ENCODE measurements at regions not wholly inside any gene's neighbourhood (a gene's known extent, or its start where the extent isn't known, plus 50 kb on each side); places are given as distances from the start of the nearest gene placed in this dataset.

DNA sequence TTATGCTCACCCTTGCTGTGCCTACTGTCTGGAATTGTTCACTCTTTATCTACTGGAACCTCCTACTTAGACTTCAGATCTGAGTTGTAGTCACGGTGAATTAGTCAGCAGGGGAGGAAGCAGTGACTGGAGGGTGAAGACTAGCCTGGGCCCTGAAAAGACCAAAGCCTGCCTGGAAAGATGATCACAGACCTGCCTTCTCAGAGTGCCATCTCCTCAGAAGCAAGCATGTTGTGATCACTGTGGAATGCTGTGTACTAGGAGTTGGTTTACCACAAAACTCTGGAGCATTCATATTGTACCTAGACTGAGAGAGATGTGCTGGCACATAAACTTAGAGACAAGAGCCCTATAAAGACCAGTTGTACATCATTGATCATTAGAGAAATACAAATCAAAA lies 100.7 kb upstream of the SCN10A start:
- ATAC-seq (no peak), DNase-seq (no peak)
- H3K36me3 ChIP-seq (ENCODE audit: control insufficient read depth, insufficient read depth, low read length) = no peaks in the 10 kb centered on the region
- no peak overlapping the region for H3K27ac Mint-ChIP-seq
- no peaks in the 10 kb centered on the region for H3K4me1 Mint-ChIP-seq
- H3K27me3 Mint-ChIP-seq (ENCODE audit: low read depth in 2 of 2) = no peaks in the 10 kb centered on the region
- no peaks in the 10 kb centered on the region for H3K9me3 ChIP-seq (ENCODE audit: control insufficient read depth, insufficient read depth, low read length)
- WGBS (ENCODE audit: insufficient coverage) = no CpG with 5 or more reads among the region's 1 CpG
- peaks cover 0 to 2% of the 10 kb centered on the region in 2 donors for H3K9me3 Mint-ChIP-seq
- intact Hi-C loops (cut with micrococcal nuclease) = no loop called here
- H3K27me3 ChIP-seq (ENCODE audit: control insufficient read depth, insufficient read depth, low read length) = no peaks in the 10 kb centered on the region
- no peaks in the 10 kb centered on the region for H3K36me3 Mint-ChIP-seq
- no peak overlapping the region for H3K27ac ChIP-seq (ENCODE audit: low read length)
- H3K4me3 ChIP-seq (ENCODE audit: low read length) = no peak overlapping the region
- H3K4me3 Mint-ChIP-seq = no peak overlapping the region
- no peaks in the 10 kb centered on the region for H3K4me1 ChIP-seq (ENCODE audit: control insufficient read depth, insufficient read depth, low read length)
- TF ChIP-seq, protein P1, sequence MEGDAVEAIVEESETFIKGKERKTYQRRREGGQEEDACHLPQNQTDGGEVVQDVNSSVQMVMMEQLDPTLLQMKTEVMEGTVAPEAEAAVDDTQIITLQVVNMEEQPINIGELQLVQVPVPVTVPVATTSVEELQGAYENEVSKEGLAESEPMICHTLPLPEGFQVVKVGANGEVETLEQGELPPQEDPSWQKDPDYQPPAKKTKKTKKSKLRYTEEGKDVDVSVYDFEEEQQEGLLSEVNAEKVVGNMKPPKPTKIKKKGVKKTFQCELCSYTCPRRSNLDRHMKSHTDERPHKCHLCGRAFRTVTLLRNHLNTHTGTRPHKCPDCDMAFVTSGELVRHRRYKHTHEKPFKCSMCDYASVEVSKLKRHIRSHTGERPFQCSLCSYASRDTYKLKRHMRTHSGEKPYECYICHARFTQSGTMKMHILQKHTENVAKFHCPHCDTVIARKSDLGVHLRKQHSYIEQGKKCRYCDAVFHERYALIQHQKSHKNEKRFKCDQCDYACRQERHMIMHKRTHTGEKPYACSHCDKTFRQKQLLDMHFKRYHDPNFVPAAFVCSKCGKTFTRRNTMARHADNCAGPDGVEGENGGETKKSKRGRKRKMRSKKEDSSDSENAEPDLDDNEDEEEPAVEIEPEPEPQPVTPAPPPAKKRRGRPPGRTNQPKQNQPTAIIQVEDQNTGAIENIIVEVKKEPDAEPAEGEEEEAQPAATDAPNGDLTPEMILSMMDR (IDR thresholded peaks at IDR 0.05) = no peak

DNA sequence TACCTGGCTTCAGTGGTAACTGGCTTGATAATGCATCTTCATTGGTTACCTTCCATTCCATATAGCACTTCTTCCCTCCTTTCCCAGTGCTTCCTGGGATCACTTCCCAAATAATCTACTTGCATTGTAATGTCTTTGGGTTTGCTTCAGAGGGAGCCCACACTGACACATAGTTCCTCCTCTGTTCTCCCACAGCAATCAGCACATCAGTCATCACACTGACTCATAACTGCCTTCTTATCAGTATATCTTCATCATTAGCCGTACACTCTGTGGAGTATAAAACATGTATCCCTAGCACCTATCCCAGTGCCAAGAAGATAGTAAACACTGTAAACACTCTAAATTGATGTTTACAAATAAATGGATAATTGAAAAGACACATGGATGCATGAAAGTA lies 91.4 kb upstream of the SCN10A start:
- no peak overlapping the region for H3K27ac Mint-ChIP-seq
- H3K27ac ChIP-seq (ENCODE audit: low read length) = no peak overlapping the region
- H3K9me3 Mint-ChIP-seq = no peaks in the 10 kb centered on the region
- H3K4me1 ChIP-seq (ENCODE audit: control insufficient read depth, insufficient read depth, low read length) = no peaks in the 10 kb centered on the region
- no peak overlapping the region for H3K4me3 ChIP-seq (ENCODE audit: low read length)
- H3K27me3 ChIP-seq (ENCODE audit: control insufficient read depth, insufficient read depth, low read length) = no peaks in the 10 kb centered on the region
- peaks cover 0 to 5% of the 10 kb centered on the region in 2 donors for H3K27me3 Mint-ChIP-seq (ENCODE audit: low read depth in 2 of 2)
- intact Hi-C loops (cut with micrococcal nuclease) = no loop called here
- WGBS (ENCODE audit: insufficient coverage) = 100% methylated on average over 1 of the region's 1 CpG
- no peaks in the 10 kb centered on the region for H3K36me3 Mint-ChIP-seq
- TF ChIP-seq, protein P1 (IDR thresholded peaks at IDR 0.05) = no peak
- no peaks in the 10 kb centered on the region for H3K9me3 ChIP-seq (ENCODE audit: control insufficient read depth, insufficient read depth, low read length)
- no peak overlapping the region for H3K4me3 Mint-ChIP-seq
- ATAC-seq = no peak
- no peaks in the 10 kb centered on the region for H3K4me1 Mint-ChIP-seq
- no peaks in the 10 kb centered on the region for H3K36me3 ChIP-seq (ENCODE audit: control insufficient read depth, insufficient read depth, low read length)
- no peak for DNase-seq

DNA sequence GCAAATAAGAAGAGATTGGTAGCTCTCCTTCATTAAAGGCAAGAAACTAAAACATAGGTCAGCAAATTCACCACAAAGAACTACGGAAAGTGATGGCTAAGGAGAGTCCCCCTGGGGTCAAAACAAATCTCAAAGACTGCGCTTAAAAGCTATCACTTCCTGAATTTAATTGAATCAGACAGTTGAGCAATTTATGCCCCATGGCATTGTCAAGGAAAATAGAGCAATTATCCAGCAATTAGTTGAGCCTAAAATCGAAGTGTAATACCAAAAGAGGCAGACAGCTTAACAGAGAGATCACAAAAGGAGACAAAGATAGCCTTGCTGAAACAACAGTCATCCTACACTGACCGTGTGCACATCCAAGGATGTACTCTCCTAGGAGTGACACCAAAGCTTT lies 74.4 kb upstream of the SCN10A start:
- 86% methylated on average over 4 of the region's 4 CpGs for WGBS (ENCODE audit: insufficient coverage)
- H3K36me3 ChIP-seq (ENCODE audit: control insufficient read depth, insufficient read depth, low read length) = no peaks in the 10 kb centered on the region
- no peaks in the 10 kb centered on the region for H3K4me1 ChIP-seq (ENCODE audit: control insufficient read depth, insufficient read depth, low read length)
- TF ChIP-seq, protein P1 (IDR thresholded peaks at IDR 0.05) = no peak
- Mint-ChIP-seq H3K27ac (no peak overlapping the region), H3K4me3 (no peak overlapping the region), H3K4me1 (no peaks in the 10 kb centered on the region), H3K27me3 (ENCODE audit: low read depth in 2 of 2) (peaks cover 6 to 8% of the 10 kb centered on the region in 2 donors), H3K9me3 (peaks cover 9% of the 10 kb centered on the region in 2 donors), H3K36me3 (peaks cover 13% of the 10 kb centered on the region)
- no peak overlapping the region for H3K27ac ChIP-seq (ENCODE audit: low read length)
- no peak for DNase-seq
- no peaks in the 10 kb centered on the region for H3K9me3 ChIP-seq (ENCODE audit: control insufficient read depth, insufficient read depth, low read length)
- ATAC-seq = no peak
- no peak overlapping the region for H3K4me3 ChIP-seq (ENCODE audit: low read length)
- intact Hi-C loops (cut with micrococcal nuclease) = no loop called here
- H3K27me3 ChIP-seq (ENCODE audit: control insufficient read depth, insufficient read depth, low read length) = no peaks in the 10 kb centered on the region

DNA sequence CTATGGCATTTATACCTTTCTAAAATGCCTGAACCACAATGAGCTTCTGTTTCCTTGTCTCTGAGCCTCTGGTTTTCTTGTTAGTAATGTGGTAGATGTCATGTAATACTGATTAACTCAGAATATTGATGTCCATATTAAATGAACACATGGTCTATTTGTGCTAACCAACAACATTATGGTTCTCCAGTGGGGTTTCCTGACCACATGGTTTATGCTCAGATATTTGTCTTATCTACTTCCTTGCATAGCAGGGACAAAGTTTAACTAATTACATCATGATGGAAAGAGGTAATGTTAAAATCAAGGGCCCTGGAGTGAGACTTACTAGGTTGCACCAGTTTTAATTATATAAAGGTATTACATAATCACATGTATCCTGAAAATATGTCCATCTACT lies 62.6 kb upstream of the SCN10A start:
- H3K27me3 ChIP-seq (ENCODE audit: control insufficient read depth, insufficient read depth, low read length) = no peaks in the 10 kb centered on the region
- no peaks in the 10 kb centered on the region for H3K36me3 ChIP-seq (ENCODE audit: control insufficient read depth, insufficient read depth, low read length)
- H3K27ac Mint-ChIP-seq = no peak overlapping the region
- H3K4me3 ChIP-seq (ENCODE audit: low read length) = no peak overlapping the region
- no peak for ATAC-seq
- H3K27me3 Mint-ChIP-seq (ENCODE audit: low read depth in 2 of 2) = peaks cover 0 to 10% of the 10 kb centered on the region in 2 donors
- H3K9me3 Mint-ChIP-seq = no peaks in the 10 kb centered on the region
- no peak for DNase-seq
- H3K4me3 Mint-ChIP-seq = no peak overlapping the region
- intact Hi-C loops (cut with micrococcal nuclease) = no loop called here
- TF ChIP-seq, protein P1 (IDR thresholded peaks at IDR 0.05) = no peak
- no peaks in the 10 kb centered on the region for H3K4me1 Mint-ChIP-seq
- no peaks in the 10 kb centered on the region for H3K4me1 ChIP-seq (ENCODE audit: control insufficient read depth, insufficient read depth, low read length)
- H3K9me3 ChIP-seq (ENCODE audit: control insufficient read depth, insufficient read depth, low read length) = no peaks in the 10 kb centered on the region
- H3K36me3 Mint-ChIP-seq = no peaks in the 10 kb centered on the region
- no peak overlapping the region for H3K27ac ChIP-seq (ENCODE audit: low read length)
